ENCODE measurements at regions not wholly inside any gene's neighbourhood (a gene's known extent, or its start where the extent isn't known, plus 50 kb on each side); places are given as distances from the start of the nearest gene placed in this dataset.

GRCh38 chr6:114550316-114550715 lies 207.5 kb upstream of the HS3ST5 start:
- peaks cover 0 to under 1% (median 0%) of the 10 kb centered on the region in 3 donors for H3K27me3 Mint-ChIP-seq (ENCODE audit: low read depth in 3 of 3)
- WGBS (ENCODE audit: insufficient coverage): no CpG with 5 or more reads among the region's 2 CpGs
- no peak overlapping the region for H3K27ac Mint-ChIP-seq

DNA sequence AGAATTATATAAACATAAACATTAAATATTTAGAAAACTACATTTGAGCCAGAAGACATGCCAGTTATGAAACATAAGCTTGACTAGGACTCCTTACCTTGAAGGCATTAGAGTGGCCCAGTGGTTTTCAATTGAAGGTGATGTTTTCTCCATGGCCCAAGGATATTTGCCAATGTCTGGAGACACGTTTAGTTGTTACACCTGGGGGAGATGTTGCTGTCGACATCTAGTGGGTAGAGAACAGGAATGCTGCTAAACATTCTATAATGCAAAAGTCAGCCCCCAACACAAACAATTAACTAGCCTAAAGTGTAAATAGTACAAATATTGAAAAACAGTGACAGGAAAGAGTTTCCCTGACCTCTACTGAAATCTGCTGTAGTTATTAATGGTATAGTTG lies 200.9 kb upstream of the HS3ST5 start:
- Mint-ChIP-seq H3K9me3 (peaks cover 2 to 21% (median 11%) of the 10 kb centered on the region in 7 donors), H3K27me3 (ENCODE audit: low read depth in 3 of 3) (peaks cover 0 to 3% (median 0%) of the 10 kb centered on the region in 3 donors), H3K36me3 (no peaks in the 10 kb centered on the region), H3K4me1 (no peaks in the 10 kb centered on the region), H3K27ac (no peak overlapping the region), H3K4me3 (no peak overlapping the region)
- Histone ChIP-seq H2AFZ (ENCODE audit: insufficient read depth, low read depth, low read length, poor library complexity, severe bottlenecking) (no peak overlapping the region), H3K4me1 (ENCODE audit: control insufficient read depth in 1 of 2, insufficient read depth in 2 of 2, low read length in 2 of 2) (no peaks in the 10 kb centered on the region), H4K20me1 (ENCODE audit: insufficient read depth, low read length) (no peaks in the 10 kb centered on the region), H3K4me2 (replicated peaks; ENCODE audit: extremely low read depth, low read length, poor library complexity, severe bottlenecking) (no peak overlapping the region), H3K27ac (ENCODE audit: low read depth in 1 of 2, low read length in 2 of 2) (no peak overlapping the region), H3K4me3 (replicated peaks in 1 of 3; ENCODE audit: low read depth in 2 of 3, low read length in 3 of 3) (no peak overlapping the region), H3K9ac (ENCODE audit: insufficient read depth, low read length, poor library complexity, severe bottlenecking) (no peak overlapping the region), H3K79me2 (ENCODE audit: insufficient read depth, low read length) (no peaks in the 10 kb centered on the region), H3K27me3 (ENCODE audit: control insufficient read depth in 2 of 2, insufficient read depth in 2 of 2, low read length in 2 of 2) (no peaks in the 10 kb centered on the region), H3K36me3 (replicated peaks in 1 of 2; ENCODE audit: control insufficient read depth in 1 of 2, insufficient read depth in 2 of 2, low read length in 2 of 2) (no peaks in the 10 kb centered on the region), H3K9me3 (replicated peaks in 1 of 2; ENCODE audit: control insufficient read depth in 1 of 2, insufficient read depth in 1 of 2, low read length in 2 of 2) (peaks cover 11 to 13% of the 10 kb centered on the region in 2 donors)
- intact Hi-C loops (cut with micrococcal nuclease): no loop called here
- no peak for DNase-seq
- TF ChIP-seq, protein P1, sequence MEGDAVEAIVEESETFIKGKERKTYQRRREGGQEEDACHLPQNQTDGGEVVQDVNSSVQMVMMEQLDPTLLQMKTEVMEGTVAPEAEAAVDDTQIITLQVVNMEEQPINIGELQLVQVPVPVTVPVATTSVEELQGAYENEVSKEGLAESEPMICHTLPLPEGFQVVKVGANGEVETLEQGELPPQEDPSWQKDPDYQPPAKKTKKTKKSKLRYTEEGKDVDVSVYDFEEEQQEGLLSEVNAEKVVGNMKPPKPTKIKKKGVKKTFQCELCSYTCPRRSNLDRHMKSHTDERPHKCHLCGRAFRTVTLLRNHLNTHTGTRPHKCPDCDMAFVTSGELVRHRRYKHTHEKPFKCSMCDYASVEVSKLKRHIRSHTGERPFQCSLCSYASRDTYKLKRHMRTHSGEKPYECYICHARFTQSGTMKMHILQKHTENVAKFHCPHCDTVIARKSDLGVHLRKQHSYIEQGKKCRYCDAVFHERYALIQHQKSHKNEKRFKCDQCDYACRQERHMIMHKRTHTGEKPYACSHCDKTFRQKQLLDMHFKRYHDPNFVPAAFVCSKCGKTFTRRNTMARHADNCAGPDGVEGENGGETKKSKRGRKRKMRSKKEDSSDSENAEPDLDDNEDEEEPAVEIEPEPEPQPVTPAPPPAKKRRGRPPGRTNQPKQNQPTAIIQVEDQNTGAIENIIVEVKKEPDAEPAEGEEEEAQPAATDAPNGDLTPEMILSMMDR (IDR thresholded peaks at IDR 0.05): no peak
- WGBS (ENCODE audit: insufficient coverage): no CpG with 5 or more reads among the region's 2 CpGs

More at GRCh38 chr6:114550316-114550715, 207.5 kb upstream of the HS3ST5 start:
- Histone ChIP-seq H3K4me2 (replicated peaks; ENCODE audit: extremely low read depth, low read length, poor library complexity, severe bottlenecking) (no peak overlapping the region), H3K9ac (ENCODE audit: insufficient read depth, low read length, poor library complexity, severe bottlenecking) (no peak overlapping the region), H3K4me1 (ENCODE audit: control insufficient read depth in 1 of 2, insufficient read depth in 2 of 2, low read length in 2 of 2) (no peaks in the 10 kb centered on the region), H4K20me1 (ENCODE audit: insufficient read depth, low read length) (no peaks in the 10 kb centered on the region), H2AFZ (ENCODE audit: insufficient read depth, low read depth, low read length, poor library complexity, severe bottlenecking) (no peak overlapping the region), H3K4me3 (replicated peaks in 1 of 3; ENCODE audit: low read depth in 2 of 3, low read length in 3 of 3) (no peak overlapping the region), H3K79me2 (ENCODE audit: insufficient read depth, low read length) (no peaks in the 10 kb centered on the region), H3K36me3 (replicated peaks in 1 of 2; ENCODE audit: control insufficient read depth in 1 of 2, insufficient read depth in 2 of 2, low read length in 2 of 2) (no peaks in the 10 kb centered on the region), H3K27me3 (ENCODE audit: control insufficient read depth in 2 of 2, insufficient read depth in 2 of 2, low read length in 2 of 2) (no peaks in the 10 kb centered on the region), H3K27ac (ENCODE audit: low read depth in 1 of 2, low read length in 2 of 2) (no peak overlapping the region), H3K9me3 (replicated peaks in 1 of 2; ENCODE audit: control insufficient read depth in 1 of 2, insufficient read depth in 1 of 2, low read length in 2 of 2) (peaks cover 6% of the 10 kb centered on the region in 2 donors)
- Mint-ChIP-seq H3K9me3 (peaks cover 0 to 10% (median 8%) of the 10 kb centered on the region in 7 donors), H3K4me1 (no peaks in the 10 kb centered on the region), H3K36me3 (no peaks in the 10 kb centered on the region), H3K4me3 (no peak overlapping the region)
- DNase-seq: no peak
- TF ChIP-seq, protein P1 (IDR thresholded peaks at IDR 0.05): no peak
- intact Hi-C loops (cut with micrococcal nuclease): no loop called here
